CD4-positive, alpha-beta T cell treated with Interferon alpha-2 for 1 hour (primary cell): ENCODE measurements at regions not wholly inside any gene's neighbourhood (a gene's known extent, or its start where the extent isn't known, plus 50 kb on each side); places are given as distances from the start of the nearest gene placed in this dataset.
"Not testable (repeated sequence)": the region's sequence is repeated elsewhere in the genome, so short reads cannot be mapped to it uniquely, and the experiment has no call there.

Experiments used
- DNase-seq, 2 donors: peaks; one replicate each; pipeline ENCODE4 v3.0.0-alpha.2; 2020 to 2022

GRCh38 chr13:52324831-52325230 is 81.1 kb downstream of the THSD1 start:
- DNase-seq, result peak in 1 of 2 donors; percentile 3

- no peak for DNase-seq
These were observed 86.1 kb downstream of the THSD1 start for GRCh38 chr13:52319876-52320275.

GRCh38 chr13:52309833-52310232 is 96.1 kb downstream of the THSD1 start:
- not testable (repeated sequence) for DNase-seq

- not testable (repeated sequence) for DNase-seq
These were observed 99.6 kb downstream of the THSD1 start for GRCh38 chr13:52306336-52306735.

GRCh38 chr13:52303098-52303497 is 102.9 kb downstream of the THSD1 start:
- DNase-seq, result not testable (repeated sequence)

- DNase-seq, result not testable (repeated sequence)
These were observed 103.3 kb downstream of the THSD1 start for GRCh38 chr13:52302688-52303087.

- DNase-seq, result not testable (repeated sequence)
These were observed 104.1 kb downstream of the THSD1 start for GRCh38 chr13:52301810-52302400.

GRCh38 chr13:52298079-52298661 is 107.8 kb downstream of the THSD1 start:
- not testable (repeated sequence) for DNase-seq

- DNase-seq, result not testable (repeated sequence)
These were observed 117.1 kb downstream of the THSD1 start for GRCh38 chr13:52288891-52289290.

GRCh38 chr13:52281387-52281786 is 122.0 kb upstream of the NEK3 start:
- not testable (repeated sequence) for DNase-seq

GRCh38 chr13:52279408-52279807 is 120.0 kb upstream of the NEK3 start:
- not testable (repeated sequence) for DNase-seq

- DNase-seq, result not testable (repeated sequence)
These were observed 94.9 kb upstream of the NEK3 start for GRCh38 chr13:52254299-52254698.

GRCh38 chr13:52240752-52241151 is 81.4 kb upstream of the NEK3 start:
- not testable (repeated sequence) for DNase-seq

GRCh38 chr13:52235900-52236595 is 76.7 kb upstream of the NEK3 start:
- peak; percentile 55 to 63 for DNase-seq

GRCh38 chr13:52234928-52235327 is 75.5 kb upstream of the NEK3 start:
- DNase-seq, result not testable (repeated sequence)

GRCh38 chr13:52223063-52223462 is 63.7 kb upstream of the NEK3 start:
- DNase-seq, result not testable (repeated sequence)

GRCh38 chr13:52213920-52214319 is 54.5 kb upstream of the NEK3 start:
- DNase-seq, result not testable (repeated sequence)

GRCh38 chr13:52212886-52213285 is 53.5 kb upstream of the NEK3 start:
- DNase-seq, result not testable (repeated sequence)

- DNase-seq, result not testable (repeated sequence)
These were observed 52.0 kb upstream of the NEK3 start for GRCh38 chr13:52211416-52211776.

- DNase-seq, result not testable (repeated sequence)
These were observed 51.4 kb upstream of the NEK3 start for GRCh38 chr13:52210564-52211415.
